HG03066 (cell line): ENCODE measurements at regions not wholly inside any gene's neighbourhood (a gene's known extent, or its start where the extent isn't known, plus 50 kb on each side); places are given as distances from the start of the nearest gene placed in this dataset.

Experiments used
- ATAC-seq: cut with Tn5 transposase; IDR thresholded peaks from one replicate; pipeline ENCODE4 v1.9.1; 2021; ENCODE audit warnings: low read depth; ENCODE audit not compliant: unreplicated experiment

DNA sequence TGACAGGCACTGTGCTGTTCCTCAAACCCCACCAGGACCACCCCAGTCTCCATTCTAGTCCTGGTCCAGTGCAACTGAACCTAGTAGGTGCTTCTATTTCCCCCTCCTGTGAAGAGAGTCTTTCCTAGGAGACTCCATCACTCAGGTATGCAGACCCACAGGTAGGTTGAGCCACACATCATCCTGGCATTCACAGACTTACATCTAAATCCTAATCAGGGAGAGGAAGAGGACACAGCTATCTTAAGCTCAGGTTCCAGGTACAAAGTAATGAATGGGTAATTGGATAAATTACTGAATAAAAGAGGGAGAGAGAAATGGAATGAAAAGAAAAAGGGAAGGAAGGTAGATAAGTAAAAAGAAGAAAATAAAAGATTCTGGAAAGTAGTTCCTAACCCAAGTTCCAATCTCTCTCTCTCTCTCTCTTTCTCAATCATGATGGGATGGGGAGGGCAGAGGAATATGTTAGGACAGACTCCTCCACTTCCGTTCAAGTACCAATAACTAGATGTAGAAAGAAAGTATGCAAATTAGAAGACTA, 139.8 kb upstream of the NAMPT start:
- ATAC-seq: no peak

DNA sequence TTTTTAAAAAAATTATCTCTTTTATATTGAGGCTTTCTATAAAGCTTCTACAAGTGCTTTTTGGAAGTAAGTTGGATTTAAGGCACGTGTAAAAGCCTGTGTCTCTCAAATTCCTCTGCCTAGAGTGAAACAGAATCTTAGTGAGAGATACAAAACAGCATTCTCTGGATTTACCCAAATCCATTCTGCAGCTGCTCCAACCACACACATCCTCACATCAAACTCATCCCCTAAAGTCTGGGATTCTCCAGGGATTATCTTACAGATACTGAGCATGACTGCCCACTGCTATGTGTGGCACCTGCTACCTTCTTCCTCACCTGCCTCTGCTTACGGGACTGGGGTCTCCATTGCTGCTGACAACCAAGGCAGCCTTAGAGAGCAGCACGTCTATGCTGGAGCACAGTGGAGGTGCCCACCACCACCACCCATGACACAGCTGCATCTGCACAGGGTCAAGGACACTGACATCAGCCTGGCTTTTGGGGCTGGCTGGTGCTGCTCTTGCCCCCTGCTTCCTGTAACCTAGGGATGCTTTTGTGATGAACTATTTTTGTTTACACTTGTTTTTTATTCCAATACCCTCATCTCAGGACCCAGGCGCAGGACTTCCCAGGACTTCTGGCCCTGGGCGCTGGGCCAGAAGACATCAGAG, 139.2 kb upstream of the NAMPT start:
- ATAC-seq: no peak

DNA sequence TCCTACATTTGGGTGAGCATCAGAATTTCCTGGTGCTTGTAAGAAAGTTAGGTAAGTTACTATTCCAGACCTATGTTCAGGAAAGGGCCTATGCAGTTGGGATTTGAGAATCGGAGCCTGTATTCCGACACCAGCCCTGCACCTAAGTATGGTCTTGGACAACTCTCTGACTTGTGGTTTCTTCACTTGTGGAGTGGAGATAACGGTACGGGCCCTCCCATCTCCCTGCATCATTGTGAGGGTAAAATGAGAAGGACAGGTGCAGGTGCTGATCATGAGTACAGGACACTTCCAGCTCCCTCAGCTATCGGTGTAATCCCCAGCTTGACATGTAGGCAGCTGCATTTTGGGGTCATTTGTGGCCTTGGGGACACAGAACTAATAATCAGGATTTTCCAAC, 138.3 kb upstream of the NAMPT start:
- no peak for ATAC-seq

DNA sequence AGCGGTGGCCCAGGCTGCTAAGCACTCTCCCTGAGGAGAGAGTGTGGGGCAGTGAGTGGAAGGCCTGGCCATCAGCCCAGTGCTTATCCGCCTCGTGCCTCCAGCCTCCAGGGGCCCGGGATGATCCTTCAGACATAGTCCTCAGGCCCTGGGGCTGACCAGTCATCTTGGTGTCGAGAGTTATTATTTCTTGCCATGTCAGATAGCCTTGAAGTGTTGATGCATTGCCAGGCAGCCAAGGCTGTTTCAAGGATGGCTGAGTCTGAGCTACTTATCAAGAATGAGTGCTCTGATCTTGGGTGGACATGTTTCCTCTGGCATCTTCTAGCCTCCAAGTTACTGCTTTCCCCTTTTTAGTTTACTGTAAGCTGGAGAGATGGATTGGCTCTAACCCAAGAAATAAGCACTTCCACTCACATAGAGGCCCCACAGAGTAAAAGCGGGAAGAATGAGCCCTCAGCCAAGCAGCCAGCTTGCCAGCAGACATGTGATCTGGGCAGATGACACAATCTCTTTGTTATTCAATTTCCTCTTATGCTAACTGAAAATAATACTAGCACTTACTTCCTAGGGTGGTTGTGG, 136.5 kb upstream of the NAMPT start:
- ATAC-seq: no peak

DNA sequence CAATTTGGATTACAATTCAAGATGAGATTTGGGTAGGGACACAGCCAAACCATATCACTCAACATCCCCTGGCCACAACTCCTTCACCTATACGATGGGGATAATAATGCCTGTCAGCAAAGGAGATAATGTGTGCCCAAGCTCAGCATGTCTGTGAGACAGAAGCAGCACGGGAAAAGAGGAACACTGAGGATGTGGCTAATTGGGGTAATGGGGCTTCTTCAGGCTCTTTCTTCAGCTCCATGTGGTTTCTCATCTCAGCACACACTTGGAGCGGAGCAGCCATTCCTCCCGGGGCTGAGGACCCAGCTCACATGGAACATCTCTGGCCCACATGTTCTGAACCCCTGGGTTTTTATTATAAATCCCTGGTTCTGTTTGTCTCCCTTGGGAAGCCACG, 136.0 kb upstream of the NAMPT start:
- ATAC-seq: no peak

DNA sequence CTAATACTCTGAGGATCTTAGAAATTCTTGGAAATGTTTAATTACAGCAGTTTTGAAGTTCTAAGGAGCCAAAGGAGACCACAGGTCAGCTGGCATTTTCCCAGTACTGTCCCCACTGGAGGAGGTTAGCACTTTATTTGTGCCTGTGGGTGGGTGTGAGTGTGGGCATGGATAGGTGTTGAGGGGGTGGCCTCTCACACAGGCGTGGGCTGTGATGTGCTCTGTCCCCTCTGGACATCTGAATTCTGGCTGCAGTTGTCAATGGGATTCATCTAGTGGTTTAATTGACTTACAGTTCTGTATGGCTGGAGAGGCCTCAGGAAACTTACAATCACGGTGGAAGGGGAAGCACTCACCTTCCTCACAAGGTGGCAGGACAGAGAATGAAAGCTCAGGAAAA, 135.4 kb upstream of the NAMPT start:
- ATAC-seq: no peak

DNA sequence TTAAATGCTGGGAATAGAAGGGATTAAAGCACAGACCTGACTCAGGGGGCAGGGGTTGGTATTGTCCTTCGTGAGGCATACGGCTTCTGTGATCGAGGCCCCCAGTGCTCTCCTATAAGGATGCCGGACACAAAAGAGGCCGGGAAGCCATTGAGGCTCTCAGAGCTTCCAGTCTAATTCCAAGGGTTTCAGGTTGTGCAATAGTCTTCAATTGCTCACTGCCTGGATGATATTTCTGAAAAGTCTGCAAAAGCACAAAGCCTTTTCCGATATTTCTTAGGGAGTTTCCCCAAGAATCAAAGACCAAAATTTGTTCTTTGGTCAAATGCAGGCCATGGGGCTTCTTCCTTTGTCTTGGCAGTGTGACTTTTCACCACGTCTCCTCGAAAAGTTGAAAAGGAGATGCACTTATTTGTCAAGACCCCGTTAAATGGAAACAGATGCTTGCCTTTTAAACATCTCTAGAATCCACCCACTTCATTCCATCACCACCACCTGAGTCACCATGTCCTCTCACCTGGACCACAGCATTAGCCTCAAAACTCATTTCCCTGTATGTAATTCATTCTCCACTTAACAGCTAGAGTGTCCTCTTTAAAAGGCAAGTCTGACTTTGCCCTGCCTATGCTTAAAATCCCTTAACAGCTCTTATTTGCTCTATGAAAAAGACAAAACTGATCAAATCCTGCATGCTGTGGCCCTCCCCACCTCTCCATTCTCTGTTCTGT, 134.8 kb upstream of the NAMPT start:
- no peak for ATAC-seq

DNA sequence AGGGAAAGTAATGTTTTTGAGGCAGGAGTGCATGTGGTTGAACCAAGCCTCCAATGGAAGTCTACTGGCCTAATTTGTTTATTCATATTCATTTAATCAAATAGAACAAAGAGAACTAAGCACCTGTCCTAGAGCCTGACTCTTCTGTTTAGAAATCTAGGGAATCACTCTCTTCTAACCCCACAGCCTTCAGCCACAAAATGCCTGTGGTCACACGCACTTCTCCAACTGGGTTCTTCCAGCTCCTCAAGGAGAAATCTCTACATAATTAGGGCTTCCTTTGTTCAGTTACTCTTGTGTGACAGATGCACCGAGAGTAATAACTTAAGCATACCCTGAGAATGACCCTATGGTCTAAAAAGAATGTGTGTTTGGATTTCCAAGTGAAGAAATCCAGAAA, 133.7 kb upstream of the NAMPT start:
- ATAC-seq: no peak

DNA sequence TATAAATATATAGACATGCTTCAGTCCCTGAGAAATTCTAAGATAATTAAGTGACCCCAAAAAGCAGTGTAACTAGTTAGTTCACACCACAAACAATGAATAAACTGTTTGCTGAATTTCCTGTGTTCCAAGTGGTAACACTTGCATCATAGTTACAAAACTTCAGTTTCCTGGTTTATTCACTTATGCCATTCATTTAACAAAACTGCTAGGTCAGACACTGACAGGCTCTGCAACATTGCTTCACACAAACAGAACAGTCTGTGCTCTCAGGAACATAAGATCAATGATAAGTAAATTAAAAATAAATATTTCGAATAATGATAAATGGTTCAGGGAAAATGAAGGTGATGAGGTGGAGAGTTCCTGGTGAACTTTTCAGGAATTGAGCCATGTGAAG, 133.3 kb upstream of the NAMPT start:
- ATAC-seq: no peak

DNA sequence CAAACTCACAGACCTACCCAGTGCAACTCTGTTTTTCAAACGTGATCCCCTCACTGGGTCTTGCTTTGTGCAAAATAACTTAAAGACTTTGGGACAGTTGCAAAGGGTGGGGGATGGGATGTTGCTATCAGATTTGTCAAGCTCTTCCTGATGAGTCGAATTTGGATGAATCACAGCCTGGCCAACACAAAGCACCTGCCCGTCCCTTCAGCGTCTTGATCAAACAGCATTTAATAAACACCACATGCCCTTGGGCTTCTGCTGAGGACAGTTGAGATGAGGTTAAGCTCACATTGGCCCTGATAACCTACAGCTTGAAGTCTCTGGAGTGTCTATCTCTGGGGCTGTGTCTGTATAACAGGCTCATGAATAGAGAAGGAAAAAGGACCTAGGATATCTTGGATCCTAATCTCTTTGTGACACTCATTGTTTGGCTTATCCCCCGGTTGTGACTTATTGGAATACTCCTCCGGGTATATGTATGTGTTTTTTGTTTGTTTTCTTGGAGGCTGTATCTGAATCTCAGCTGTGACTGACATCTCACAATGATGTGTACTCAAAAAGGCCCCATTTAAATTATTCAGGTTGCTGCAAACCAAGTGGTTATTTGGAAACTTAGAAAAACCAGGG, 132.6 kb upstream of the NAMPT start:
- no peak for ATAC-seq

DNA sequence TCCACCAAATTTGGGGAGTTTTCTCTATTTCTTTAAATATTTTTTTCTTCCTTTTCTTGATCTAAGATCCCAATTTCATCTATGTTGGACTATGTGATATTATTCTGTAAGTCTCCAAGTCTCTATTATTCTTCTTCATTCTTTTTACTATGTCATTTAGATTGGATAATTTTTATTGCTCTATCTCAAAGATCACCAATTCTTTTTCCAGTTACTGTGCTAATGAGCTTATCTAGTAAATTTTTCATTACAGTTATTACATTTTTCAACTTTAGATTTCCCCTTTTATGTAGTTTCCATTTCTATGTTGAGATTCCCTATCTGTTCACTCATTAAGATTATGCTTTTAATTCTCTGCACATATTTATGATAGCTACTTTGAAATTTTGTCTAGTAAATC, 131.6 kb upstream of the NAMPT start:
- ATAC-seq: no peak

DNA sequence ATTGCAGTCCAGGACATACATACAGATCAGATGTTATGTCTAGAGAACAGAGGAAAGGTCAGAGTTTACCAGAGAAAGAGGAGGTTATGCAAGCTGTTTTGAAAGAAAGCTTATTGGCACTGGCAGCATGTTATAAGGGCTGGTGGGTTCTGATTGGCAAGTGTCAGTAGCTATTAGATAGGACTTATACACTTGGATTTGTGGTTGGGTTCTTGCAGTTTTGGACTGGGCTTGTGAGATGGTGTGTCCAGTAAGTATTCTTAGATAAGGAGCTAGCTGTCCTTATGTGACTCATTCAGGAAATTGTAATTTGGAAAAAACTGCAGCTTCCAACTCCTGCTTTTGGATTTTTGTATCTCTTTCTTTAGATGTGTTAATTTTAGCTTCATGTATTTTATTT, 130.7 kb upstream of the NAMPT start:
- ATAC-seq: no peak

DNA sequence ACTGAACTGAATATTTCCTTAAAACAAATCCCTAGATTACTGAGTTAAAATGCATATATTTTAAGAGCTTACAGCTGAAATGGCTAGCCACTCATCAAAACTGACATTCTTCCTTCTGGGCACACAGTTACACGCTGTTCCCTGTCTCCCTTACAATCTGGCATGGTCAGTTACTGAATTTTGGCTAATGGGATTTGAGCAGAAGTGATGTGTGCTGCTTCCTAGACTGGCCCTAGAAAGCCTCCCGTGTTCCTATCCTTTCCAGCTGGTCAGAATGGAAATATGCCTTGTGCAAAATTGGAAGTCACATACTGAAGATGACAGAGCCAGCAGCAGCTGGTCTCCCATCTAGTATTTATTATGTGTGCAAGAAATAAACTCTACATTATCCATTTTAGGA, 128.7 kb upstream of the NAMPT start:
- ATAC-seq: no peak

DNA sequence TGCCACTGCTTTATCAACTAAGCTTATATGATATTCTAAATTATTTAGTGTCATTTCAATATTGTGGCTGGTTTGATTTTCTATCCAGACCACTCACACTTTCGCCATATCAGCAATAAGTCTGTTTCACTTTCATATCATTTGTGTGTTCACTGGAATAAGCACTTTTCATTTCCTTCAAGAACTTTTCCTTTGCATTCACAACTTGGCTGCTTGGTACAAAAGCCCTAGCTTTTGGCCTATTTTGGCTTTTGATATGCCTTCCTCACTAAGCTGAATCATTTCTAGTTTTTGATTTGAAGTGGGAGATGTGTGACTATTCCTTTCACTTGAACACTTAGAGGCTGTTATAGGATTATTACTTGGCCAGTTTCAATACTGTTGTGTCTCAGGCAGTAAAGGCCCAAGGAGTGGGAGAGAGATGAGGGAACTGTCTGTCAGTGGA, 120.9 kb upstream of the NAMPT start:
- no peak for ATAC-seq

DNA sequence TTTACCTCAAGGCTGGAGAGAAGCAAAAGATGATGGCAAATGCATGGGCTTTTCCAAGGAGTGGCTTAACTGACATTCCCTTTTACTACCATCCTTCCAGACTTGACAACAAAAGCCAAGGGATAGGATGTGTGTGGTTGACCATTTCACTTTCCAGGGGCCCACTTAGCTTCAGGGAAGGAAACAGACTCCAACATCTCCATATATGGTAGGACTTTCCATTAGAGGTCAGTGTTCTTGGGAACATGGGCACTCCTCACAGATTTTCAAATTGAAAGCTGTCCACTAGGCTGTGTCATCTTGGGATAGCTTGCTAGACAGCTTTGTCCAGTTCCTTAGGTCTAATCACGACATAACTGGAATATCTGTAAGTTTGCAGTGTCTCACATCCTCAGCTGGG, 118.1 kb upstream of the NAMPT start:
- no peak for ATAC-seq

DNA sequence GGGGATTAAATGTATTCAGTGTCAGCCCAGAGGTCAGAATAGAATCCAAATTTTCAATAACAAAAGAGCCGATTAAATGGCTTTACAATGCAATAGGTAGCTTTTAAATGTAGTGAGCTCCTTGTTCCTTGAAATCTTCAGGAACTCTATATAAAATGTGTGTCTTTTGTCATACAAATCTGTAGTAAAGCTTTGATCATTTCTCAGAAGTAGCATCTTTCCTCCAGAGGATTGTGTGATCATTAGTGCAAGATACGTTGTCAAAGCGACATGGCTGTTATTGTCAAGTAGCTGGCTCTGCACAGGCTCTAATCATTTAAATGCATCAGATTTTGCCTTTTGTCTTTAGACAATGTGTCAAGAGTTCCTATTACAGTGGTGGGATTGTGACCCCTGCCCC, 116.1 kb upstream of the NAMPT start:
- no peak for ATAC-seq

DNA sequence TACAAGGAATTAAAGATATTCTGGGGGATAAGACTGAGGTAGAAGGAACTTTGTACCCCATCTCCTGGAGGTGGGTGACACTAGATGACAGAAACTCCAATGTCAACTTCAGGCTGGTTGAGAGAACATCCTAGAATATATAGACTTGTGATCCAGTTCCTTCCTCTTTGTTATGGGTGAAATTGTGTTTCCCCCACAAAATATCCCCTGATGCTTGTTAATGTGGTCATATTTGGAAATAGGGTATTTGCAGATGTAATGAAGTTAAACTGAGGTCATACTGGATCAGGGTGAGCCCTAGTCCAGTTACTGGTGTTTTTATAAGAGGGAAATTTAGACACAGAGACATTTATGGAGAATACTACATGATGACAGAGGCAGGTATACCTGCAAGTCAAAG, 114.0 kb upstream of the NAMPT start:
- ATAC-seq: no peak

DNA sequence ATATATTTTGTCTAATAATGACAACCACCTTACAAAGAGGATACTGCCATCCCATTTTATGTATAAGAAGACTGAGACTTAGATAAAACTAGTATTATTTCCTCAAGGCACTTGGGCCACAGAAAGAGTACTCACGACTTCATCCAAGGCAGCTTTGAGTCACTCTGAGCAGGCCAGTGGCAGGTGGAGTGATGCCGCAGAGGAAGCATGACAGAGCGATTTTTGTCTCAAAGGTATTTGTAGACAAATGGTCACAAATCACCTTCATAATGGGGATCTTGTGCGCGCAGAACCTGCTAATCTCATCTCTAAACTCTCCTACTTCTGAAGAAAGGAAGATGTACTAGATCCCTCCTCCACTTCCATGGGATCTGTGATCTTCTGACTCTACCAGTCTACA, 113.2 kb upstream of the NAMPT start:
- no peak for ATAC-seq

DNA sequence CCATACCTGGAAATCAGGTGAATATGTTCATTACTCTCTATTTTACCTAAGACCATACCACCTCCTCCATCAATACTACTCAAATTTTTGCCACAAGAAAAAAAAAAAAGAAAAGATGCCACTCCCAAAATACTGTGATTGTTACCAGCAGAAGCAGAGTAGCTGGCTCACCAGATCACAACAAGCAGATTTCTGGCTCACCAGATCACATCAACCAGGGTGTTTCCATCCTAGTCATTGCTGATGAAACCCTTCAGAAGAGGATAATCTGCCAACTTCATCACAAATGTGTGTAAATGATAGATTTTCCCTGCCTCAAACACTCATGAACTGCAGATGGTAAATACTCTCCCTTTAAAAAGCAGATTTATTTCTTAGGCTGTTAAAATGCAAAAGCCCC, 109.7 kb upstream of the NAMPT start:
- ATAC-seq: no peak

DNA sequence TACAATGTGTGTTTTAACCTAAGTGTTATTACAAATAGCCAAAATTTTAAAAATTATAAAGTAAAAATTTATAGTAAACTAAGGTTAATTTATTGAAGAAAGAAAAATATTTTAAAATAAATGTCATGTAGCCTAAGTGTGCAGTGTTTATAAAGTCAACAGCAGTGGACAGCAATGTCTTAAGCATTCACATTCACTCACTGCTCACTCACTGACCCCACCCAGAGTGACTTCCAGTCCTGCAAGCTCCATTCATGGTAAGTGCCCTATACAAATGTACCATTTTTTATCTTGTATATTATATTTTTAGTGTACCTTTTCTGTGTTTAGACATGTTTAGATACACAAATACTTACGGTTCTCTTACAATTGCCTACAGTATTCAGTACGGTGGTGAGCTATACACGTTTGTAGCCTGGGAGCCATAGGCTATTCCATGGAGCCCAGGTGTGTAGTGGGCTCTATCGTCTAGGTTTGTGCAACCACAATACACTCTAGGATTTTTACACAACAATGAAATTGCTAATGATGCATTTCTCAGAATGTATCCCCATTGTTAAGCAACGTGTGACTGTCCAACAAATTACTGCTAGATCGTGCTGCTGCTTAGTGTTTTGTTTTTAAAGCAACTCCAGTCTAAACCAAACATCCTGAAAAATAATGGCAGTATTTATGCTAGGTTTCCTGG, 108.9 kb upstream of the NAMPT start:
- no peak for ATAC-seq

DNA sequence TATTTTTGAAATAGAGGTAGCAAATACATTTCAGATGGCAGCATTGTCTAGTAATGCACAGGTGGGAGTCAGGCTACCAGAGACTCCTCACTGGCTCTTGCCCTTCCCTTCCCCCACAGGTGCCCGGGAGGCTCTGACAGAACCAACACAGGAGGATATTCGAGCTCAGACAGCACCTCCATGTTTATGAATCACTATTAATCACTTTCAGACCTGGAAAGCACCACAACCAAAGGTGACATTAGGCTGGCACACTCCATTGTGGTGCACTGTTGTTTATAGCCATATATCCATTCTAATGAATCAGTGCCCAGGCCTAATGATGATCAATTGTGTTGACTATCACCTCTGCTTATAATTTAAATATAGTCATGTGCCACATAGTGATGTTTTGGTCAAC, 107.8 kb upstream of the NAMPT start:
- no peak for ATAC-seq
